ENCODE measurements at regions not wholly inside any gene's neighbourhood (a gene's known extent, or its start where the extent isn't known, plus 50 kb on each side); places are given as distances from the start of the nearest gene placed in this dataset.

- ChIA-PET CTCF (ENCODE audit: unreplicated experiment) (no interaction called here), POLR2A (interaction anchor here (0.6 kb wide), 1 partner anchor 420 kb away, joined by 4 read pairs; no protein-coding TSS in a partner anchor)
- H3K27ac ChIP-seq (ENCODE audit: low read depth, low read length, poor library complexity, severe bottlenecking): no peak overlapping the region
- H3K9me2 ChIP-seq (ENCODE audit: insufficient read depth, low read length): no peaks in the 10 kb centered on the region
- H3K4me2 ChIP-seq (ENCODE audit: low read length): no peak overlapping the region
- H3K4me3 ChIP-seq (ENCODE audit: low read depth, low read length, poor library complexity, severe bottlenecking): no peak overlapping the region
- H3K9me3 ChIP-seq (ENCODE audit: low read length): no peaks in the 10 kb centered on the region
- no peaks in the 10 kb centered on the region for H3K4me1 ChIP-seq (ENCODE audit: insufficient read depth, low read length, poor library complexity, severe bottlenecking)
- no peak for DNase-seq (ENCODE audit: low spot score)
- no peaks in the 10 kb centered on the region for H3K36me3 ChIP-seq (ENCODE audit: insufficient read depth, low read length)
- no TSS peak for BruUV-seq (replicated peaks)
- TF ChIP-seq CTCF (conservative IDR thresholded peaks at IDR 0.05; ENCODE audit: low read length) (no peak), EZH2phosphoT487 (IDR thresholded peaks at IDR 0.05; ENCODE audit: borderline replicate concordance, low read depth, low read length) (no peak)
- no peaks in the 10 kb centered on the region for H4K20me1 ChIP-seq (ENCODE audit: insufficient read depth, low read length)
- no peak overlapping the region for H2AFZ ChIP-seq (ENCODE audit: low read length)
- intact Hi-C loops (cut with micrococcal nuclease; ENCODE audit: unreplicated experiment): no loop called here
- no peaks in the 10 kb centered on the region for H3K79me2 ChIP-seq (ENCODE audit: insufficient read depth, low read depth, low read length)
Measured at GRCh38 chr9:87786423-87786822, 60.5 kb downstream of the CTSL start.

- Histone ChIP-seq H3K9me2 (ENCODE audit: insufficient read depth, low read length) (no peaks in the 10 kb centered on the region), H3K4me2 (ENCODE audit: low read length) (no peak overlapping the region), H4K20me1 (ENCODE audit: insufficient read depth, low read length) (no peaks in the 10 kb centered on the region), H3K4me1 (ENCODE audit: insufficient read depth, low read length, poor library complexity, severe bottlenecking) (no peaks in the 10 kb centered on the region), H3K9me3 (ENCODE audit: low read length) (no peaks in the 10 kb centered on the region), H2AFZ (ENCODE audit: low read length) (no peak overlapping the region), H3K36me3 (ENCODE audit: insufficient read depth, low read length) (no peaks in the 10 kb centered on the region), H3K79me2 (ENCODE audit: insufficient read depth, low read depth, low read length) (no peaks in the 10 kb centered on the region), H3K27ac (ENCODE audit: low read depth, low read length, poor library complexity, severe bottlenecking) (no peak overlapping the region), H3K4me3 (ENCODE audit: low read depth, low read length, poor library complexity, severe bottlenecking) (no peak overlapping the region)
- intact Hi-C loops (cut with micrococcal nuclease; ENCODE audit: unreplicated experiment): no loop called here
- CTCF ChIA-PET (ENCODE audit: unreplicated experiment): no interaction called here
- no peak for DNase-seq (ENCODE audit: low spot score)
- POLR2A ChIA-PET: interaction anchor here (0.6 kb wide), 2 partner anchors 421 to 457 kb away, joined by 3 to 4 read pairs; no protein-coding TSS in a partner anchor
- no peak for TF ChIP-seq EZH2phosphoT487 (IDR thresholded peaks at IDR 0.05; ENCODE audit: borderline replicate concordance, low read depth, low read length)
- no peak for TF ChIP-seq CTCF (conservative IDR thresholded peaks at IDR 0.05; ENCODE audit: low read length)
- BruUV-seq (replicated peaks): no TSS peak
Measured at GRCh38 chr9:87786876-87787275, 61.0 kb downstream of the CTSL start.

GRCh38 chr9:87787735-87788134 lies 61.8 kb downstream of the CTSL start:
- no peaks in the 10 kb centered on the region for H4K20me1 ChIP-seq (ENCODE audit: insufficient read depth, low read length)
- no peak overlapping the region for H3K4me3 ChIP-seq (ENCODE audit: low read depth, low read length, poor library complexity, severe bottlenecking)
- BruUV-seq (replicated peaks): no TSS peak
- no peak for DNase-seq (ENCODE audit: low spot score)
- H3K4me1 ChIP-seq (ENCODE audit: insufficient read depth, low read length, poor library complexity, severe bottlenecking): no peaks in the 10 kb centered on the region
- H3K9me2 ChIP-seq (ENCODE audit: insufficient read depth, low read length): no peaks in the 10 kb centered on the region
- H3K79me2 ChIP-seq (ENCODE audit: insufficient read depth, low read depth, low read length): no peaks in the 10 kb centered on the region
- no peaks in the 10 kb centered on the region for H3K36me3 ChIP-seq (ENCODE audit: insufficient read depth, low read length)
- POLR2A ChIA-PET: no interaction called here
- no peak overlapping the region for H3K27ac ChIP-seq (ENCODE audit: low read depth, low read length, poor library complexity, severe bottlenecking)
- CTCF ChIA-PET (ENCODE audit: unreplicated experiment): no interaction called here
- intact Hi-C loops (cut with micrococcal nuclease; ENCODE audit: unreplicated experiment): no loop called here
- H3K4me2 ChIP-seq (ENCODE audit: low read length): no peak overlapping the region
- H3K9me3 ChIP-seq (ENCODE audit: low read length): no peaks in the 10 kb centered on the region
- H2AFZ ChIP-seq (ENCODE audit: low read length): no peak overlapping the region
- TF ChIP-seq CTCF (conservative IDR thresholded peaks at IDR 0.05; ENCODE audit: low read length): no peak
